ENCODE measurements at regions not wholly inside any gene's neighbourhood (a gene's known extent, or its start where the extent isn't known, plus 50 kb on each side); places are given as distances from the start of the nearest gene placed in this dataset.

- Histone ChIP-seq H3K4me3 (no peak overlapping the region), H3K79me2 (ENCODE audit: control insufficient read depth, insufficient read depth, low read length) (no peaks in the 10 kb centered on the region), H3K36me3 (ENCODE audit: control insufficient read depth in 2 of 2, insufficient read depth in 2 of 2, low read length in 1 of 2) (no peaks in the 10 kb centered on the region), H3K4me1 (ENCODE audit: control insufficient read depth, insufficient read depth, low read length) (peaks cover 22% of the 10 kb centered on the region), H3K4me2 (ENCODE audit: control insufficient read depth, insufficient read depth) (no peak overlapping the region), H3K9ac (ENCODE audit: control insufficient read depth, insufficient read depth, low read length) (no peak overlapping the region), H4K20me1 (ENCODE audit: control insufficient read depth, insufficient read depth) (no peaks in the 10 kb centered on the region), H3K27ac (ENCODE audit: control insufficient read depth, insufficient read depth) (no peak overlapping the region), H2AFZ (ENCODE audit: control insufficient read depth, low read depth, low read length) (no peak overlapping the region), H3K9me3 (replicated peaks; ENCODE audit: control insufficient read depth, insufficient read depth, low read length) (no peaks in the 10 kb centered on the region), H3K27me3 (replicated peaks in 1 of 2; ENCODE audit: control insufficient read depth in 2 of 2, insufficient read depth in 2 of 2, low read length in 1 of 2) (no peaks in the 10 kb centered on the region)
- no TSS peak for BruUV-seq (replicated peaks)
- ChIA-PET POLR2A (interaction anchor here (0.7 kb wide), 1 partner anchor 57 kb away, joined by 4 read pairs; no protein-coding TSS in a partner anchor), CTCF (interaction anchor here (1.3 kb wide), 1 partner anchor 21 kb away, joined by 3 read pairs; no protein-coding TSS in a partner anchor), SMC1A (ENCODE audit: uncharacterized antibody, unreplicated experiment) (interaction anchor here (0.8 to 10.2 kb wide), 8 partner anchors 10 to 250 kb away, joined by 3 to 81 read pairs (median 4); no protein-coding TSS in a partner anchor), RAD21 (ENCODE audit: unreplicated experiment) (interaction anchor here (0.7 to 2.2 kb wide), 4 partner anchors 27 to 126 kb away, joined by 3 to 8 read pairs (median 4); no protein-coding TSS in a partner anchor)
- TF ChIP-seq RBBP5 (conservative IDR thresholded peaks at IDR 0.05): no peak
- no peak for TF ChIP-seq BACH1 (IDR thresholded peaks at IDR 0.05; ENCODE audit: borderline replicate concordance)
- TF ChIP-seq ZBTB40 (IDR thresholded peaks at IDR 0.05; ENCODE audit: borderline replicate concordance): no peak
- no peak for TF ChIP-seq IRF4 (IDR thresholded peaks at IDR 0.05; ENCODE audit: low read depth, low read length)
- TF ChIP-seq TCF3 (IDR thresholded peaks at IDR 0.05; ENCODE audit: borderline replicate concordance, insufficient read depth, low read depth, low read length): no peak
- no peak for TF ChIP-seq ASH2L (IDR thresholded peaks at IDR 0.05; ENCODE audit: borderline replicate concordance, low read depth)
- no peak for TF ChIP-seq EGR1 (IDR thresholded peaks at IDR 0.05; ENCODE audit: borderline replicate concordance in 1 of 2, low read depth in 2 of 2, low read length in 2 of 2)
- TF ChIP-seq MEF2A (IDR thresholded peaks at IDR 0.05; ENCODE audit: insufficient read depth, low read depth, low read length): no peak
- no peak for TF ChIP-seq HSF1 (IDR thresholded peaks at IDR 0.05; ENCODE audit: low read depth, low read length)
- no peak for TF ChIP-seq STAT1 (conservative IDR thresholded peaks at IDR 0.05)
- no peak for TF ChIP-seq POLR2AphosphoS5 (IDR thresholded peaks at IDR 0.05; ENCODE audit: low read length)
- in situ Hi-C loops (cut with MboI): no loop called here
- no peak for ATAC-seq
- WGBS (ENCODE audit: insufficient coverage, insufficient replicate concordance, low lambda C conversion rate, missing lambda C conversion rate): 95% methylated on average over 7 of the region's 7 CpGs
- intact Hi-C loops (cut with micrococcal nuclease; ENCODE audit: unreplicated experiment): loop anchor here (2.0 kb wide), 1 partner anchor 55 kb away; no protein-coding TSS in a partner anchor
- no peak for FAIRE-seq
- DNase-seq (ENCODE audit: low read depth, low spot score): no peak
Observed at GRCh38 chr5:77881528-77881927, 105.4 kb upstream of the TBCA start.
